Activated CD8-positive, alpha-beta T cell treated with anti-CD3 and anti-CD28 coated beads, Interleukin-2, amount 10 ng/mL, durations not matched to agents 7 days and 5 days (primary cell): ENCODE measurements at regions not wholly inside any gene's neighbourhood (a gene's known extent, or its start where the extent isn't known, plus 50 kb on each side); places are given as distances from the start of the nearest gene placed in this dataset.
"Not testable (repeated sequence)": the region's sequence is repeated elsewhere in the genome, so short reads cannot be mapped to it uniquely, and the experiment has no call there.

Source experiments
- ATAC-seq: fragments of 150-1000 bp; cut with Tn5 transposase; one replicate; pipeline ENCODE4 v1.10.0; 2021; ENCODE audit warnings: moderate library complexity
- CTCF ChIA-PET: fragments of 350-600 bp; sonication (Branson Sonifier 250); formaldehyde crosslinking; loops from one replicate; lab custom pipeline; 2021; ENCODE audit warnings: antibody characterized with exemption; lab: Charles Lee
- POLR2A ChIA-PET: fragments of 350-600 bp; sonication (Branson Sonifier 250); formaldehyde crosslinking; loops from one replicate; lab custom pipeline; 2021; ENCODE audit warnings: antibody characterized with exemption; lab: Charles Lee
- DNase-seq: peaks from one replicate; pipeline ENCODE4 v3.0.0-alpha.2; 2020
- H3K27ac Mint-ChIP-seq: one replicate; pipeline ENCODE4 v1.8.0; 2021; ENCODE audit warnings: mild to moderate bottlenecking, mixed read lengths
- H3K27me3 Mint-ChIP-seq: one replicate; pipeline ENCODE4 v1.8.0; 2021; ENCODE audit warnings: low read depth, mixed read lengths
- H3K36me3 Mint-ChIP-seq: one replicate; pipeline ENCODE4 v1.8.0; 2021; ENCODE audit warnings: low read depth, mixed read lengths
- H3K4me1 Mint-ChIP-seq: one replicate; pipeline ENCODE4 v1.8.0; 2021; ENCODE audit warnings: low read depth, mixed read lengths
- H3K4me3 Mint-ChIP-seq: one replicate; pipeline ENCODE4 v1.8.0; 2021; ENCODE audit warnings: mild to moderate bottlenecking, mixed read lengths
- H3K9me3 Mint-ChIP-seq: one replicate; pipeline ENCODE4 v1.8.0; 2022; ENCODE audit warnings: mixed read lengths; ENCODE audit not compliant: insufficient read depth

GRCh38 chr3:182323126-182323700 is 470.1 kb upstream of the ATP11B start:
- ChIA-PET CTCF (no interaction called here), POLR2A (no interaction called here)
- Mint-ChIP-seq H3K4me1 (no peaks in the 10 kb centered on the region), H3K4me3 (no peak overlapping the region), H3K27me3 (no peaks in the 10 kb centered on the region), H3K9me3 (peaks cover 4% of the 10 kb centered on the region), H3K27ac (no peak overlapping the region), H3K36me3 (no peaks in the 10 kb centered on the region)
- ATAC-seq, result no peak
- no peak for DNase-seq

DNA sequence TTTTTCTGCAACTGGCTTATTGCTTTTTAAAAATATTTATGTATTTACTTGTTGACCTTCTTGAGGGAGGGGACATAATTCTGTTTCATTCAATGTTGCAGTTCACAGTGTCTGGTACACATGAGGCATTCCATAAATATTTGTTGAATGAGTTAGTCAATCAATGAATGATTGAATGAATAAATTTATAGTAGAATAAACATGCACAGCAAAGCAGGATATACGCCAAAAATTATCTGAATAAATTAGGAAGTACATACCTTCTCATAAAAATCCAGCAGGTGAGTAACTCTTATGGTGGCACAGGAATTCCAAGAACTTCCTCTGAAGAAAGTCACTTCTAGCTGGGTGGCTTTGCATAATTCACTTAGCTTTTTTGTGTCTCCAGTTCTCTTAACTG is 469.4 kb upstream of the ATP11B start:
- Mint-ChIP-seq H3K9me3 (peaks cover 4% of the 10 kb centered on the region), H3K4me1 (no peaks in the 10 kb centered on the region), H3K27me3 (no peaks in the 10 kb centered on the region), H3K27ac (no peak overlapping the region), H3K4me3 (no peak overlapping the region), H3K36me3 (no peaks in the 10 kb centered on the region)
- ChIA-PET POLR2A (no interaction called here), CTCF (no interaction called here)
- no peak for DNase-seq
- ATAC-seq, result no peak

- H3K9me3 Mint-ChIP-seq, result peaks cover 4% of the 10 kb centered on the region
- H3K4me1 Mint-ChIP-seq, result no peaks in the 10 kb centered on the region
- no peak overlapping the region for H3K4me3 Mint-ChIP-seq
- ChIA-PET POLR2A (no interaction called here), CTCF (interaction anchor here (0.8 kb wide), 1 partner anchor 359 kb away, joined by 3 read pairs; no protein-coding TSS in a partner anchor)
- ATAC-seq, result no peak
- no peaks in the 10 kb centered on the region for H3K27me3 Mint-ChIP-seq
- DNase-seq, result no peak
- no peak overlapping the region for H3K27ac Mint-ChIP-seq
- no peaks in the 10 kb centered on the region for H3K36me3 Mint-ChIP-seq
These were observed 467.9 kb upstream of the ATP11B start for GRCh38 chr3:182325213-182325950.

DNA sequence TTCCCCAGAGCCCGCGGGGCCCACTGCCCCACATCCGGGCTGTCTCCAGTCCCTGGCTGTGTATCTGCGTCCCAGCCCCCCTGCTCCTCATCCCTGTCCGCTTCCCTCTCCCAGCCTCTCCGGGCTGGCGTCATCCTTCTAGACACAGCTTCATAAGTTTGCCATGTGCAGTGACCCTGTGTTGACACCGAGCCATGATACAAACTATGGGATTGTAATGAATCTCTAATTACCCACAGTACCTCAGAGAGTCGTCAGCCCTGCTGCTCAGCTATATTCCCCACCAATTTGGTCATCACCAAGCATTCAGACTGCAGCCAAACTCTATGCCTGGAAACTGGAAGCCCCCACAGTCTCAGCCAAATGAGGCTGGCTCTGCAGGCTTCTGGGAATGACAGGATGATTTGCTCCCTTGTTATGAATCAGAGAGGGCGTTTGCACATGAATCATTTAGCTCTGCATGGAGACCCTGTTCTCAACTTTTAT is 466.1 kb upstream of the ATP11B start:
- DNase-seq (no peak), ATAC-seq (no peak)
- Mint-ChIP-seq H3K36me3 (no peaks in the 10 kb centered on the region), H3K4me1 (no peaks in the 10 kb centered on the region), H3K4me3 (no peak overlapping the region), H3K27me3 (no peaks in the 10 kb centered on the region), H3K9me3 (peaks cover 4% of the 10 kb centered on the region), H3K27ac (no peak overlapping the region)
- CTCF ChIA-PET, result no interaction called here
- POLR2A ChIA-PET, result no interaction called here

DNA sequence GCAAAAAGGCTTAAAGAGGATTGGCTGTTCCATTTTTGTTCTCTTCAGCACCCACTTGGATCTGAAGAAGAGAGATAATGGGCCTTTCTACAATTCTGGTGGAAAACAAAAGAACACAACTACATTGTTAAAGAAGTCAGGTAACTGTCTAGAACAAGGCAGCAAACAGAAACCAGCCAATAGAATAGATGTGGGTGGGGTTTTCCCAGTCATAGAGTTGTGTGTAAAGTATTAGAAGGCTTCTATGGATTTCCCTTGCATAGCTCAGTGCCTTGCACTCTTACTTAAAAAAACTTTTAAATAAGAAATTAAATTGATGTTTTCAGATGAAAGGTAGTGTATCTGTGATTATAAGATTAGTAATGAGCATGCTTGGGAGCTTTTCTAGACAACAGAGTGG is 462.7 kb upstream of the ATP11B start:
- no peaks in the 10 kb centered on the region for H3K36me3 Mint-ChIP-seq
- no peaks in the 10 kb centered on the region for H3K27me3 Mint-ChIP-seq
- H3K4me3 Mint-ChIP-seq, result no peak overlapping the region
- POLR2A ChIA-PET, result no interaction called here
- no peaks in the 10 kb centered on the region for H3K4me1 Mint-ChIP-seq
- H3K9me3 Mint-ChIP-seq, result no peaks in the 10 kb centered on the region
- H3K27ac Mint-ChIP-seq, result no peak overlapping the region
- ATAC-seq (no peak), DNase-seq (no peak)
- CTCF ChIA-PET, result no interaction called here

- ATAC-seq (no peak), DNase-seq (no peak)
These were observed 462.0 kb upstream of the ATP11B start for GRCh38 chr3:182331341-182331740.

GRCh38 chr3:182342252-182342651 is 451.1 kb upstream of the ATP11B start:
- no peak overlapping the region for H3K27ac Mint-ChIP-seq
- CTCF ChIA-PET, result no interaction called here
- H3K4me3 Mint-ChIP-seq, result no peak overlapping the region
- H3K4me1 Mint-ChIP-seq, result no peaks in the 10 kb centered on the region
- no peaks in the 10 kb centered on the region for H3K27me3 Mint-ChIP-seq
- ATAC-seq (no peak), DNase-seq (no peak)
- POLR2A ChIA-PET, result no interaction called here
- no peaks in the 10 kb centered on the region for H3K9me3 Mint-ChIP-seq
- no peaks in the 10 kb centered on the region for H3K36me3 Mint-ChIP-seq

More at GRCh38 chr3:182331341-182331740, 462.0 kb upstream of the ATP11B start:
- H3K36me3 Mint-ChIP-seq, result no peaks in the 10 kb centered on the region
- no peaks in the 10 kb centered on the region for H3K27me3 Mint-ChIP-seq
- POLR2A ChIA-PET, result no interaction called here
- H3K9me3 Mint-ChIP-seq, result no peaks in the 10 kb centered on the region
- CTCF ChIA-PET, result no interaction called here
- H3K4me1 Mint-ChIP-seq, result no peaks in the 10 kb centered on the region
- no peak overlapping the region for H3K4me3 Mint-ChIP-seq
- no peak overlapping the region for H3K27ac Mint-ChIP-seq

- ATAC-seq, H3K27ac Mint-ChIP-seq, H3K4me1 Mint-ChIP-seq, H3K36me3 Mint-ChIP-seq, H3K4me3 Mint-ChIP-seq, POLR2A ChIA-PET, H3K9me3 Mint-ChIP-seq, DNase-seq, CTCF ChIA-PET, H3K27me3 Mint-ChIP-seq: not testable (repeated sequence)
These were observed 449.3 kb upstream of the ATP11B start for GRCh38 chr3:182344026-182344425.

- Mint-ChIP-seq H3K36me3 (no peaks in the 10 kb centered on the region), H3K27ac (no peak overlapping the region), H3K4me1 (no peaks in the 10 kb centered on the region), H3K9me3 (no peaks in the 10 kb centered on the region), H3K27me3 (no peaks in the 10 kb centered on the region), H3K4me3 (no peak overlapping the region)
- CTCF ChIA-PET, result interaction anchor here (1.0 kb wide), 1 partner anchor 13 kb away, joined by 5 read pairs; no protein-coding TSS in a partner anchor
- POLR2A ChIA-PET, result no interaction called here
- ATAC-seq (no peak), DNase-seq (no peak)
These were observed 444.3 kb upstream of the ATP11B start for GRCh38 chr3:182349051-182349450.

- ATAC-seq (no peak), DNase-seq (no peak)
- Mint-ChIP-seq H3K4me1 (no peaks in the 10 kb centered on the region), H3K27me3 (no peaks in the 10 kb centered on the region), H3K36me3 (no peaks in the 10 kb centered on the region), H3K4me3 (no peak overlapping the region), H3K9me3 (no peaks in the 10 kb centered on the region), H3K27ac (no peak overlapping the region)
- ChIA-PET POLR2A (no interaction called here), CTCF (interaction anchor here (1.0 kb wide), 1 partner anchor 12 kb away, joined by 5 read pairs; no protein-coding TSS in a partner anchor)
These were observed 443.3 kb upstream of the ATP11B start for GRCh38 chr3:182349951-182350517.

- DNase-seq (no peak), ATAC-seq (no peak)
- H3K36me3 Mint-ChIP-seq, result no peaks in the 10 kb centered on the region
- no peaks in the 10 kb centered on the region for H3K27me3 Mint-ChIP-seq
- ChIA-PET CTCF (no interaction called here), POLR2A (no interaction called here)
- H3K4me3 Mint-ChIP-seq, result no peak overlapping the region
- H3K4me1 Mint-ChIP-seq, result no peaks in the 10 kb centered on the region
- no peak overlapping the region for H3K27ac Mint-ChIP-seq
- H3K9me3 Mint-ChIP-seq, result no peaks in the 10 kb centered on the region
These were observed 435.4 kb upstream of the ATP11B start for GRCh38 chr3:182357928-182358327.

GRCh38 chr3:182364323-182364722 is 429.0 kb upstream of the ATP11B start:
- H3K36me3 Mint-ChIP-seq, result no peaks in the 10 kb centered on the region
- ChIA-PET POLR2A (no interaction called here), CTCF (no interaction called here)
- no peaks in the 10 kb centered on the region for H3K27me3 Mint-ChIP-seq
- H3K9me3 Mint-ChIP-seq, result no peaks in the 10 kb centered on the region
- DNase-seq, result no peak
- H3K27ac Mint-ChIP-seq, result no peak overlapping the region
- no peaks in the 10 kb centered on the region for H3K4me1 Mint-ChIP-seq
- ATAC-seq, result no peak
- no peak overlapping the region for H3K4me3 Mint-ChIP-seq
